Panc1 (cell line): ENCODE measurements at regions not wholly inside any gene's neighbourhood (a gene's known extent, or its start where the extent isn't known, plus 50 kb on each side); places are given as distances from the start of the nearest gene placed in this dataset.

Experiments used
- ATAC-seq: fragments of 200-7000 bp; cut with Tn5 transposase; 2 replicates; pipeline ENCODE4 v1.9.1; 2020; ENCODE audit warnings: mild to moderate bottlenecking, moderate library complexity
- BruUV-seq: library from RNA; stranded (reverse); fragments of 400-500 nt; replicated peaks from 2 replicates; lab custom pipeline; 2021; lab: Mats Ljungman, UMichigan
- CTCF ChIA-PET: fragments of 300-600 bp; sonication (Branson Sonifier 250); formaldehyde crosslinking; loops from one replicate; lab custom pipeline; 2022; ENCODE audit warnings: antibody characterized with exemption; lab: Charles Lee
- POLR2A ChIA-PET: fragments of 300-600 bp; sonication (Branson Sonifier 250); formaldehyde crosslinking; loops from one replicate; lab custom pipeline; 2022; ENCODE audit warnings: antibody characterized with exemption; lab: Charles Lee
- DNase-seq: peaks from one replicate; pipeline ENCODE4 v3.0.0-alpha.2; 2010; ENCODE audit warnings: low read depth, low spot score
- H3K27ac ChIP-seq: 2 replicates; pipeline ENCODE4 v1.5.1; 2011; ENCODE audit warnings: mild to moderate bottlenecking, low read length, inconsistent platforms
- H3K27me3 ChIP-seq: fragments of 200-500 bp; sonication (Bioruptor generic); 2 replicates; pipeline ENCODE4 v1.6.0; 2014; ENCODE audit warnings: low read length, inconsistent platforms; ENCODE audit not compliant: control insufficient read depth, insufficient read depth
- H3K36me3 ChIP-seq: fragments of 200-500 bp; sonication (Bioruptor generic); 2 replicates; pipeline ENCODE4 v1.5.1; 2014; ENCODE audit warnings: inconsistent platforms, mild to moderate bottlenecking, low read length, moderate library complexity; ENCODE audit not compliant: control insufficient read depth, insufficient read depth
- H3K4me1 ChIP-seq: 2 replicates; pipeline ENCODE4 v1.5.1; 2011; ENCODE audit warnings: inconsistent platforms, mild to moderate bottlenecking, low read length, moderate library complexity; ENCODE audit not compliant: control insufficient read depth, insufficient read depth
- H3K4me3 ChIP-seq, 2 experiments: 2 replicates each; pipeline ENCODE4 v1.5.1; 2011 to 2012; ENCODE audit warnings: low read depth in 2 of 2, low read length in 2 of 2, mild to moderate bottlenecking in 2 of 2, inconsistent platforms in 1 of 2, moderate library complexity in 1 of 2
- H3K9me3 ChIP-seq: fragments of 200-500 bp; sonication (Bioruptor generic); 2 replicates; pipeline ENCODE4 v1.5.1; 2014; ENCODE audit warnings: low read depth, mild to moderate bottlenecking, inconsistent platforms, low read length, moderate library complexity; ENCODE audit not compliant: control insufficient read depth, insufficient read depth
- CTCF ChIP-seq: fragments of 450-650 bp; IDR thresholded peaks from 2 replicates; pipeline ENCODE4 v1.5.1; 2017; ENCODE audit warnings: mild to moderate bottlenecking
- POLR2AphosphoS5 ChIP-seq: IDR thresholded peaks from 2 replicates; pipeline ENCODE4 v1.6.1; 2012; ENCODE audit warnings: mild to moderate bottlenecking, low read depth, low read length, moderate library complexity
- REST ChIP-seq, 2 experiments: IDR thresholded peaks; 2 replicates each; pipeline ENCODE4 v1.6.1; 2011 to 2012; ENCODE audit warnings: low read depth in 2 of 2, control low read depth in 1 of 2, low read length in 1 of 2, mild to moderate bottlenecking in 1 of 2, moderate library complexity in 1 of 2; ENCODE audit not compliant: insufficient read depth in 1 of 2
- SIN3A ChIP-seq: IDR thresholded peaks from 2 replicates; pipeline ENCODE4 v1.6.1; 2012; ENCODE audit warnings: low read depth, mild to moderate bottlenecking, low read length, moderate library complexity, borderline replicate concordance; ENCODE audit not compliant: insufficient read depth
- TCF7L2 ChIP-seq: IDR thresholded peaks from 2 replicates; pipeline ENCODE4 v1.6.1; 2011; ENCODE audit warnings: mild to moderate bottlenecking, low read depth, low read length, inconsistent platforms
- in situ Hi-C: cut with HindIII; loops from 2 replicates; pipeline ENCODE4 v1.10.0; 2016; ENCODE audit warnings: low sequenced_read_pairs, low pct_unique_long_range_greater_than_20kb
- intact Hi-C: fragments of 100-400 bp; cut with micrococcal nuclease; formaldehyde crosslinking; loops from one replicate; pipeline ENCODE4 v1.10.0; 2022; ENCODE audit not compliant: unreplicated experiment

GRCh38 chr10:35803046-35803445, 160.9 kb upstream of the FZD8 start:
- H3K27ac ChIP-seq: no peak overlapping the region
- ChIA-PET POLR2A (no interaction called here), CTCF (no interaction called here)
- no peaks in the 10 kb centered on the region for H3K9me3 ChIP-seq
- BruUV-seq: no TSS peak
- no peak for ATAC-seq
- H3K27me3 ChIP-seq: no peaks in the 10 kb centered on the region
- TF ChIP-seq POLR2AphosphoS5: no peak
- TF ChIP-seq SIN3A: no peak
- TF ChIP-seq TCF7L2: no peak
- TF ChIP-seq REST (IDR thresholded peaks at IDR 0.05; ENCODE audit: insufficient read depth in 1 of 2, low read depth in 2 of 2, low read length in 1 of 2): no peak
- TF ChIP-seq CTCF: no peak
- no peak for DNase-seq
- H3K4me1 ChIP-seq: no peaks in the 10 kb centered on the region
- in situ Hi-C loops: no loop called here
- intact Hi-C loops: no loop called here
- H3K36me3 ChIP-seq: no peaks in the 10 kb centered on the region
- no peak overlapping the region for H3K4me3 ChIP-seq

GRCh38 chr10:35797187-35797586, 155.1 kb upstream of the FZD8 start:
- H3K36me3 ChIP-seq: no peaks in the 10 kb centered on the region
- TF ChIP-seq POLR2AphosphoS5 (no peak), TCF7L2 (no peak), REST (IDR thresholded peaks at IDR 0.05; ENCODE audit: insufficient read depth in 1 of 2, low read depth in 2 of 2, low read length in 1 of 2) (no peak), SIN3A (no peak), CTCF (no peak)
- intact Hi-C loops: no loop called here
- ATAC-seq: no peak
- H3K4me1 ChIP-seq: no peaks in the 10 kb centered on the region
- in situ Hi-C loops: no loop called here
- H3K4me3 ChIP-seq: no peak overlapping the region
- BruUV-seq: no TSS peak
- no peaks in the 10 kb centered on the region for H3K9me3 ChIP-seq
- ChIA-PET POLR2A (no interaction called here), CTCF (no interaction called here)
- DNase-seq: no peak
- no peak overlapping the region for H3K27ac ChIP-seq
- no peaks in the 10 kb centered on the region for H3K27me3 ChIP-seq
